Tibial nerve (tissue), 4 donors: ENCODE measurements at regions not wholly inside any gene's neighbourhood (a gene's known extent, or its start where the extent isn't known, plus 50 kb on each side); places are given as distances from the start of the nearest gene placed in this dataset.

ENCODE experiments used
- CTCF ChIP-seq, 5 experiments: fragments of 200-600 bp in 3 of 5; fragments of 450-650 bp in 2 of 5; sonication (generic) in 3 of 5; IDR thresholded peaks; one replicate each; pipeline ENCODE4 v1.5.1; 2016 to 2019; ENCODE audit warnings: antibody characterized with exemption in 5 of 5, mild to moderate bottlenecking in 3 of 5, moderate library complexity in 2 of 5
- EP300 ChIP-seq, 2 donors: sonication (generic); formaldehyde crosslinking; IDR thresholded peaks; one replicate each; pipeline ENCODE4 v1.6.1; 2017; ENCODE audit warnings: antibody characterized with exemption in 2 of 2, mild to moderate bottlenecking in 1 of 2
- POLR2A ChIP-seq, 2 donors: fragments of 450-650 bp; IDR thresholded peaks; one replicate each; pipeline ENCODE4 v1.6.1; 2017; ENCODE audit warnings: antibody characterized with exemption in 2 of 2, mild to moderate bottlenecking in 2 of 2, moderate library complexity in 2 of 2

- TF ChIP-seq CTCF (IDR thresholded peaks at IDR 0.05) (no peak), POLR2A (IDR thresholded peaks at IDR 0.05) (no peak), EP300 (IDR thresholded peaks at IDR 0.05) (no peak)
Observed at GRCh38 chr22:26906464-26906863, 249.1 kb downstream of the MIAT start.
